ENCODE measurements at regions not wholly inside any gene's neighbourhood (a gene's known extent, or its start where the extent isn't known, plus 50 kb on each side); places are given as distances from the start of the nearest gene placed in this dataset.
A peak's percentile ranks its signal among the peaks of the same experiment; 100 is the strongest.
"Not testable (repeated sequence)": the region's sequence is repeated elsewhere in the genome, so short reads cannot be mapped to it uniquely, and the experiment has no call there.

GRCh38 chr1:99062192-99062591, 57.5 kb upstream of the PLPPR5 start:
- intact Hi-C loops (cut with DNase I), result no loop called here
- no peak for DNase-seq

DNA sequence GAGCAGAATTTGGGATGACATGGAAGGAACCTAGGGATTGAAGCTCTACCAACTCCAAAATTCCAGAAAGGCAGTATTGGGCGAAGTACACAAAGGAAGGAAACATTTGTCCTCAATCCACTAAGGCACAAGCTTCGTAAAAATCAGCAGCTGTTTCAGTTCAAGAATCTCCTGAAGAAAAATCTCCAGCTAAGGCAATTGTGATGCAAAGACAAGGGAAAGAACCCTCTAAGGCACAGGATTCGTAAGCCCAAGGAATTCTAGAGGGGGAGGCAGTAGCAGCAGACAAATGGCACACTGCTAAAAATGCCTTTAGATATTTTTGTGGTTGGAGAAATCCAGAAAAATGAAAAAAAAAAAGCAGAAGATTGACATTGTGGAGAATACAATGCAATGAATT, 64.5 kb upstream of the PLPPR5 start:
- intact Hi-C loops (cut with DNase I), result no loop called here
- DNase-seq, result no peak

DNA sequence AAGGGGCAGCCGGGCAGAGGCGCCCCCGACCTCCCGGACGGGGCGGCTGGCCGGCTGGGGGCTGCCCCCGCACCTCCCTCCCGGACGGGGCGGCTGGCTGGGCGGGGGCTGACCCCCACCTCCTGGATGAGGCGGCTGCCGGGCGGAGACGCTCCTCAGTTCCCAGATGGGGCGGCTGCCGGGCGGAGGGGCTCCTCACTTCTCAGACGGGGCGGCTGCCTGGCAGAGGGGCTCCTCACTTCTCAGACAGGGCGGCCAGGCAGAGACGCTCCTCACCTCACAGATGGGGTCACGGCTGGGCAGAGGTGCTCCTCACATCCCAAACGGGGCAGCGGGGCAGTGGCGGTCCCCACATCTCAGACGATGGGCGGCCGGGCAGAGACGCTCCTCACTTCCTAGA, 73.9 kb upstream of the PLPPR5 start:
- intact Hi-C loops (cut with DNase I); DNase-seq: not testable (repeated sequence)

GRCh38 chr1:99082366-99082765, 77.7 kb upstream of the PLPPR5 start:
- intact Hi-C loops (cut with DNase I), result no loop called here
- no peak for DNase-seq

- intact Hi-C loops (cut with DNase I), result no loop called here
- DNase-seq, result no peak
These were observed 78.7 kb upstream of the PLPPR5 start for GRCh38 chr1:99083338-99083737.

- no peak for DNase-seq
- intact Hi-C loops (cut with DNase I), result no loop called here
These were observed 79.9 kb upstream of the PLPPR5 start for GRCh38 chr1:99084562-99084961.

DNA sequence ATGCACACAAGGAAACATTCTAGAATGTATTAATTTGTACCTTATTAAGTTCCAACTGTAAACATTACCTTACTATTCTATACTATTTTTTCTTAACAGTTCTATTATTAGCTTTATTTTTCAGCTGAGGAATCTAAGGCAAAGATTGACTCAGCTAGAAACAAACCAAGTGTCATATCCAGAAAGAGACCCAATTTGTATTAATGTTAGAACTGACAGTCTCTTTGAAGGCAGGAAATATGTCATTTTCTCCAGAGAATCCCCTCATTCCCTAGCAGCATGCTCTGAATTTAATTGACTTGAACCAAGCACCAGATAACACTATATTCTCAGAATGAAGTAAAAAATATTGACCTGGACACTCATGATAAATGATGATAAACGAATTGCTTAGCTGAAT, 81.4 kb upstream of the PLPPR5 start:
- DNase-seq, result no peak
- intact Hi-C loops (cut with DNase I), result no loop called here

DNA sequence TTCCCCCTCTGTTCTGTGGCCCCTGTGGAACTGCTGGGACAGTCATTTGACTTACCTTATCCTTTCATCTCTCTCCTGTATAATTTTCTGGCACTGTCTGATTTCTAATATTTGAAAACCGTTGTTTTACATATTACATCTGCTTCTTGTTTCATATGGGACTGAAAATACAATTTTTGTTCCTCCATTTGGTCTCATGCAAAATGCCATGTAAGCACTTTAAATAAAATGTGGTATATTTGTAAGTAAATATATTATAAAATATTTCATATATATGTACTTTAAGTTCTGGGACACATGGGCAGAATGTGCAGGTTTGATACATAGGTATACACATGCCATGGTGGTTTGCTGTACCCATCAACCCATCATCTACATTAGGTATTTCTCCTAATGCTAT, 93.9 kb upstream of the PLPPR5 start:
- no peak for DNase-seq
- intact Hi-C loops (cut with DNase I), result no loop called here

DNA sequence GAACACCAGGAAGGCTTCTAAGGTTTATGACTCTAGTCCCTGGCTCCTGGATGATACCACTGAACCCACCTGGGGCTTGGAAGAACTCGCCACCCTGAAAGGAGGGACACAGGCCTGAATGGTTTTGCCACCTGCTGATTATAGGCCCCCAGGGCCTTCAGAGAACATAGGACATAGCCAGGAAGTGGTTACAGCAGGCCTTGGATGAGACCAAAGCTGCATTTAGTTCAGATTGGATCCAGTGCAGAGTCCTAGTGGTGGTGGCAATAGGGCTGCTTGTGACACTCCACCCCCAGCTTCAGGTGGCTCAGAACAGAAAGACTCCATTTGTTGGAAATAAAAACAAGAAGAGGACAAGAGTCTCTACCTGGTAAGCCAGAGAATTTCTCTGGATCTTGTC, 101.6 kb upstream of the PLPPR5 start:
- intact Hi-C loops (cut with DNase I), result no loop called here
- DNase-seq, result no peak

DNA sequence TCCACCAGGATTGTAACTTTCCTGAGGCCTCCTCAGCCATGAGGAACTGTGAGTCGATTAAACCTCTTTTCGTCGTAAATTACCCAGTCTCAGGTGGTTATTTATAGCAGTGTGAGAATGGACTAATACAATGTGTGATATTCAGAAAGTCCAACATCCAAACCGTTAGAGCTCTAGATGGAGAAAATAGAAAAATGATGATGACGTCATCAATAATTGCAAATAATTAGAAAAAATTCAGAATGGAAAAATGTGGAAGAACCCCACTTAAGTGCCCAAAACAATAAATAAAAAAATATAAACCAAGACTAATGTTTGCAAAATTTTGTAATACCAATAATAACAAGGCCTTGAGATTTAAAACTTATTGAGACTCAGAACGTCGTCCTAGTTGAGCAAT, 103.0 kb upstream of the PLPPR5 start:
- no peak for DNase-seq
- intact Hi-C loops (cut with DNase I), result no loop called here

- intact Hi-C loops (cut with DNase I), result no loop called here
- no peak for DNase-seq
These were observed 105.7 kb upstream of the PLPPR5 start for GRCh38 chr1:99110140-99111041.

GRCh38 chr1:99115231-99115630, 110.6 kb upstream of the PLPPR5 start:
- no peak for DNase-seq
- intact Hi-C loops (cut with DNase I), result no loop called here

DNA sequence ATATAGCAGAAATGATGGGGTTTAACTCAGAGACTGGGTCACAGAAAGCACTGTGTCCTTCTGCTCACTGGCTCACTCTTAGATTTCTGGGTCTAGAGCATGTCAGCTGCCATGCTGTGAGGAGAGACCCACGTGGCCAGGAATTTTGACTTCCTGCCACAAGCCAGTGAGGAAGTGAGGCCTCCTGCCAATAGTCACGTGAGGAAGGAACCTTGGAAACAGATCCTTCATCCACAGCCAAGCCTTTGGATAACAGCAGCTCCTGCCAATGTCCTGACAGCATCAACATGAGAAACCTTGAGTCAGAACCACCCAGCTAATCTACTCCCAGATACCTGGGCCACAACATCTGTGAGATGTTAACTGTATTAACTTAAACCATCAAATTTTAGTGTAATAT, 114.5 kb upstream of the PLPPR5 start:
- DNase-seq, result peak in 5 of 42 donors; percentile 6 to 41 (median 8)

DNA sequence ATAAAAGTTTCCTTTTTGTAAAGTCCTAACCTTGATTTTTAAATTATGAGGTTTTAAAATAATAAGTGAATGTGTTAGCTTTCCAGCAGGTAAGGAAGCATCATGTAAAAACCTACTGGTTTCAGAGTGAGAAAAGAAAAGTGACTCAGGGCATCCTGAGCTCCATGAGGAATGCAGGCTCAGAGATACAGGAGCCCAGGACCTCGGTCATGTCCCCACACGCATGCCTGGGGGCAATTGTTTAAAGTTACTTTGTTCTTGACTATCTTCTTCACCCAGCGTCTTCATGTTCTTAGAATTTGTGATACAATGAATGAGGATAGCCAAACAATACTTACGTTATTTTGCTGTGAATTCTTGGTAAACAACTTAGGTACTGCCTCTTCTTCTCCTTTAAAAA, 117.4 kb upstream of the PLPPR5 start:
- DNase-seq, result no peak
- intact Hi-C loops (cut with DNase I), result no loop called here

More for the DNA sequence above, 114.5 kb upstream of the PLPPR5 start:
- intact Hi-C loops (cut with DNase I), result no loop called here

GRCh38 chr1:99123936-99124335, 119.3 kb upstream of the PLPPR5 start:
- DNase-seq, result no peak
- intact Hi-C loops (cut with DNase I), result no loop called here

- intact Hi-C loops (cut with DNase I), result no loop called here
- no peak for DNase-seq
These were observed 126.9 kb upstream of the PLPPR5 start for GRCh38 chr1:99131546-99131945.

DNA sequence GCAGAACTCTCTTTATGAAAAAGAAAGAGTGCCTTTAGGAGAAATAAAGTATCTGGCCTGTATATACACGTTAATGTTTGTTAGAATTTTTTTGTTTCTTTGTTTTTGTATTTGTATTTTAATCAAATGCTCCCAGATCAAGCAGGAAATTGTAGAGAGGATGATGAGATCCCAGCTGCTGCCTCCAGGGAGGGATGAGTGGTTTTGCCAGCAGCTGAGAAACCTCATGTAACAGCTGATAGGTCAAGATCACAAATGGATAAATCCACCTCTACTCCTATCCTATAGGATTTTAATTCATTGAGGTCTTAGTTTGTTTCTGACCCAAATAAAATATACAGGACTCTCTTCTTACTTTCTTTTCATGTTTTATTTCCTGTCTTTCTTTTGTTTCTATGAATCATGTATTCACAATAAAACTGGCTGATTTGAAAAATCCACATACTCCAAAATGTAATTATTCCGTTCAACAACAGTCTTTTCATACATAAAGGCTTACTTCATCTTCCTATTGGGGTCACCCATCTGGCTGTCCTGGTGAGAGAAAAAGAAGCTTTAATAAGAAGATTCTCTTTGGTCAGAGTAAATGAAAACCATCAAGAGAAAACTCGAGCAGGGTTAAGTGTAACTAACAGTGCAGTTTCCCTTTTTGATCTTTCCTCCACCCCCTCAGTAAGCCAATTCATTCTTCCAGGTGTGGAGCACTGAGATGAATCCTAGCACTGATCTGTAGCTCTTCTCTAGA, 129.3 kb upstream of the PLPPR5 start:
- peak in 4 of 42 donors; percentile 2 to 43 (median 8) for DNase-seq
- intact Hi-C loops (cut with DNase I), result no loop called here

DNA sequence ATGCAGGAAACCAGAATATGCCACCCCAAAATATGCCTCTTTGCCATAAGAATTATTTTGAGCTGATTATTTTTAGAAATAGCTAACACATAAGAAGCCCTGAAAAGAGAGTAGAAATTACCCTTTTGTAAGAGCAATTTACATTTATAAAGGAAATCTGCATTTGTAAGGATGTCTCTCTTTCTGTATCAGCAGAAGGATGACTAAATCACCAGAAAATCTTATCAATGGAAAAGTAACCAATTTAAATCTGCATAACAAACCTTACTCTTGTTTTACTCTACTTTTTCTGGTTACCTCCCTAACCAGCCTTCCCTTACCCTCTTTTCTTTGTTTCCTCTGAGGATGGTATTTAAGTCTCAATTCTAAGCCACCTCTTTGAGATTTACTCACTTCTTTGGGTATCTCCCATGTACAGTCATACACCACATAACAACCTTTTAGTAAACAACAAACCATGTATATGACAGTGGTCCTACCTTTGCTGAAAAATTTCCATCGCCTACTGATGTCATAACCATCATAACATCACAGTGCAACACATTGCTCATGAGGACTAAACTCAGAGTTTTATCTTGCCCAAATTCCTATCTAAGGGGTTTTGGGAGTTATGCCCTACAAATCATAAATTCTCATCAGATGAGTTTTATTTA, 126.6 kb upstream of the PLPPR4 start:
- DNase-seq, result no peak
- intact Hi-C loops (cut with DNase I), result no loop called here

- no peak for DNase-seq
- intact Hi-C loops (cut with DNase I), result no loop called here
These were observed 124.4 kb upstream of the PLPPR4 start for GRCh38 chr1:99139876-99140275.
